ENCODE measurements at regions not wholly inside any gene's neighbourhood (a gene's known extent, or its start where the extent isn't known, plus 50 kb on each side); places are given as distances from the start of the nearest gene placed in this dataset.
"Not testable (repeated sequence)": the region's sequence is repeated elsewhere in the genome, so short reads cannot be mapped to it uniquely, and the experiment has no call there.

- DNase-seq (ENCODE audit: low spot score in 2 of 2) (no peak), ATAC-seq (replicated peaks; ENCODE audit: extremely low read depth, poor library complexity, severe bottlenecking) (no peak)
- Mint-ChIP-seq H3K27me3 (no peaks in the 10 kb centered on the region), H3K36me3 (ENCODE audit: insufficient read depth) (peaks cover under 1% of the 10 kb centered on the region), H3K9me3 (no peaks in the 10 kb centered on the region), H3K4me1 (no peaks in the 10 kb centered on the region), H3K4me3 (no peak overlapping the region), H3K27ac (ENCODE audit: low read depth) (no peak overlapping the region)
These were observed 67.8 kb upstream of the RALY start for GRCh38 chr20:33925867-33926266.

DNA sequence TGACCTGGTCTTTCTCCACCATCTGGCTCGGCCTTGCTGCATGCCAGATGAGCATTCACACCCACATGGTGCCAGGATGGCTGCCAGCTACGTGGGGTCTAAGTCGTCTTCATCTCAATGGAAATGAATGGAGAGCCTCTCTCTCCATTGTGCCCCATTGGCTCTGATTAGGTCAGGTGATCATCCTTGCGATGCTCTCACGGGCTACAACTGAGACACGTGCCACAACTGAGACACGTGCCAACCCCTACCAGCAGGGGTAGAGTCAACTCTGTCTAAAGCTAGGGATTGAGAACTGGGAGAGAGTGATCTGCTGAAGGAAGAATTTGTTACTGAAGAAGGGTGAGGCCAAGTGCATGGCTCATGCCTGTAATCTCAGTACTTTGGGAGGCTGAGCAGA is 67.3 kb upstream of the RALY start:
- DNase-seq (ENCODE audit: low spot score in 2 of 2) (no peak), ATAC-seq (replicated peaks; ENCODE audit: extremely low read depth, poor library complexity, severe bottlenecking) (no peak)
- Mint-ChIP-seq H3K4me3 (no peak overlapping the region), H3K9me3 (no peaks in the 10 kb centered on the region), H3K4me1 (no peaks in the 10 kb centered on the region), H3K27me3 (no peaks in the 10 kb centered on the region), H3K36me3 (ENCODE audit: insufficient read depth) (peaks cover 3% of the 10 kb centered on the region), H3K27ac (ENCODE audit: low read depth) (no peak overlapping the region)

- Mint-ChIP-seq H3K36me3 (ENCODE audit: insufficient read depth) (peaks cover 3% of the 10 kb centered on the region), H3K27ac (ENCODE audit: low read depth) (no peak overlapping the region), H3K4me1 (no peaks in the 10 kb centered on the region), H3K9me3 (no peaks in the 10 kb centered on the region), H3K4me3 (no peak overlapping the region), H3K27me3 (no peaks in the 10 kb centered on the region)
- ATAC-seq (replicated peaks; ENCODE audit: extremely low read depth, poor library complexity, severe bottlenecking) (no peak), DNase-seq (ENCODE audit: low spot score in 2 of 2) (no peak)
These were observed 66.0 kb upstream of the RALY start for GRCh38 chr20:33927724-33928123.

DNA sequence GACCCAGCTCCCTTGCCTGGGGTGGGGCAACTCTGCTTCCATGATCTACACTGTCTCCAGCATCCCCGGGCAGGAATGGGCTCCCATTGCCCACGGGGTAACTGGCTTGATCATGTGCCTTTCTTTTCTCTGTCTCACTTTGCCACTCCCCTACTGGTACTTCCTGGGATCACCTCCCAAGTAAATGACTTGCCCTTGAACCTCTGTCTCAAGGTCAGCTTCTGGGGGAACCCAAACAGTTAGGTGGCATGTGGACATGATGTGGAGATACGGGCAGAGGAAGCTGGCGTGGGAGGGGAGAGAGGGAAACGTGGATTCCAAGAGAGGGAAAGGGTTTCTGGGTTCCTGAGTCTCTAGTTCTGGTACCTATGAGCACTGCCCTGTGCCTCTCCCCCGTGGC is 63.8 kb upstream of the RALY start:
- Mint-ChIP-seq H3K36me3 (ENCODE audit: insufficient read depth) (peaks cover 3% of the 10 kb centered on the region), H3K4me3 (no peak overlapping the region), H3K27me3 (no peaks in the 10 kb centered on the region), H3K4me1 (no peaks in the 10 kb centered on the region), H3K27ac (ENCODE audit: low read depth) (no peak overlapping the region), H3K9me3 (no peaks in the 10 kb centered on the region)
- ATAC-seq (replicated peaks; ENCODE audit: extremely low read depth, poor library complexity, severe bottlenecking), result no peak
- no peak for DNase-seq (ENCODE audit: low spot score in 2 of 2)

- H3K36me3 Mint-ChIP-seq (ENCODE audit: insufficient read depth), result peaks cover 3% of the 10 kb centered on the region
- no peaks in the 10 kb centered on the region for H3K4me1 Mint-ChIP-seq
- H3K4me3 Mint-ChIP-seq, result no peak overlapping the region
- ATAC-seq (replicated peaks; ENCODE audit: extremely low read depth, poor library complexity, severe bottlenecking) (peak; percentile 54), DNase-seq (ENCODE audit: low spot score in 2 of 2) (peak in 1 of 2 donors; percentile 25)
- no peak overlapping the region for H3K27ac Mint-ChIP-seq (ENCODE audit: low read depth)
- no peaks in the 10 kb centered on the region for H3K9me3 Mint-ChIP-seq
- no peaks in the 10 kb centered on the region for H3K27me3 Mint-ChIP-seq
These were observed 60.2 kb upstream of the RALY start for GRCh38 chr20:33933469-33933909.

- Mint-ChIP-seq H3K36me3 (ENCODE audit: insufficient read depth) (no peaks in the 10 kb centered on the region), H3K9me3 (no peaks in the 10 kb centered on the region), H3K4me1 (no peaks in the 10 kb centered on the region), H3K4me3 (no peak overlapping the region), H3K27ac (ENCODE audit: low read depth) (no peak overlapping the region), H3K27me3 (no peaks in the 10 kb centered on the region)
- ATAC-seq (replicated peaks; ENCODE audit: extremely low read depth, poor library complexity, severe bottlenecking) (no peak), DNase-seq (ENCODE audit: low spot score in 2 of 2) (no peak)
These were observed 57.1 kb upstream of the RALY start for GRCh38 chr20:33936656-33937055.

DNA sequence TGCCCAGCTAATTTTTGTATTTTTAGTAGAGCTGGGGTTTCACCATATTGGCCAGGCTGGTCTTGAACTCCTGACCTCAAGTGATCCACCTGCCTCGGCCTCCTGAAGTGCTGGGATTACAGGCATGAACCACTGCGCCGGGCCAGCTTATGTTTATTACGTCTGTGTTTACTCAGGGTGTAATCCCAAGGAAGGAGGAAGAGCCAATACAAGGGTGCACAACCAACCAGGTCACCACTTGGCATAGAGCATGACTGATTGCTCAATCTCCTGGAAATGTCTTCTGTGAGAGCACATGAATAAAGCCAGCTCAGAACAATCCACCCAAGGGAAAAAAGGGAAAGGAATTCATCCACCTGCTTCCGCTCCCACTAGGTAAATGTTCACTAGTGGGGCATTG is 54.7 kb upstream of the RALY start:
- ATAC-seq (replicated peaks; ENCODE audit: extremely low read depth, poor library complexity, severe bottlenecking); H3K27ac Mint-ChIP-seq (ENCODE audit: low read depth); DNase-seq (ENCODE audit: low spot score in 2 of 2); H3K4me3 Mint-ChIP-seq; H3K27me3 Mint-ChIP-seq; H3K4me1 Mint-ChIP-seq; H3K9me3 Mint-ChIP-seq; H3K36me3 Mint-ChIP-seq (ENCODE audit: insufficient read depth): not testable (repeated sequence)

- H3K36me3 Mint-ChIP-seq (ENCODE audit: insufficient read depth), result no peaks in the 10 kb centered on the region
- H3K27ac Mint-ChIP-seq (ENCODE audit: low read depth), result no peak overlapping the region
- no peak for DNase-seq (ENCODE audit: low spot score in 2 of 2)
- H3K4me1 Mint-ChIP-seq, result no peaks in the 10 kb centered on the region
- H3K27me3 Mint-ChIP-seq, result no peaks in the 10 kb centered on the region
- no peaks in the 10 kb centered on the region for H3K9me3 Mint-ChIP-seq
- no peak overlapping the region for H3K4me3 Mint-ChIP-seq
- ATAC-seq (replicated peaks; ENCODE audit: extremely low read depth, poor library complexity, severe bottlenecking), result no peak
These were observed 53.0 kb upstream of the RALY start for GRCh38 chr20:33940666-33941065.
